ENCODE measurements at regions not wholly inside any gene's neighbourhood (a gene's known extent, or its start where the extent isn't known, plus 50 kb on each side); places are given as distances from the start of the nearest gene placed in this dataset.

- no peak for TF ChIP-seq ZBTB11 (CRISPR knock-in tag; IDR thresholded peaks at IDR 0.05)
- TF ChIP-seq MTF1 (CRISPR knock-in tag; IDR thresholded peaks at IDR 0.05; ENCODE audit: borderline replicate concordance) = no peak
- no peak for TF ChIP-seq ESRRB (CRISPR knock-in tag; IDR thresholded peaks at IDR 0.05; ENCODE audit: borderline replicate concordance)
- no peak for TF ChIP-seq L3MBTL2 (IDR thresholded peaks at IDR 0.05)
Measured at GRCh38 chr9:135330307-135330631, 149.3 kb upstream of the PPP1R26 start (continued).

GRCh38 chr9:135330685-135331590 lies 148.6 kb upstream of the PPP1R26 start:
- ChIA-PET POLR2A (no interaction called here), CTCF (ENCODE audit: low intra/inter-chr PET ratio) (no interaction called here)
- no peaks in the 10 kb centered on the region for H3K4me1 ChIP-seq (replicated peaks in 1 of 2; ENCODE audit: control insufficient read depth in 2 of 2, insufficient read depth in 2 of 2, low read length in 2 of 2)
- H3K9me1 ChIP-seq (ENCODE audit: control insufficient read depth, insufficient read depth, low read length) = no peaks in the 10 kb centered on the region
- H3K27ac ChIP-seq (ENCODE audit: extremely low read depth, low read depth, low read length) = no peak overlapping the region
- in situ Hi-C loops (cut with MboI) = no loop called here
- intact Hi-C loops (cut with micrococcal nuclease) = no loop called here
- H3K9ac ChIP-seq (ENCODE audit: insufficient read depth in 1 of 2, low read depth in 2 of 2, low read length in 2 of 2) = no peak overlapping the region
- H3K4me3 ChIP-seq = no peak overlapping the region
- DNase-seq (ENCODE audit: extremely low read depth in 1 of 4, low spot score in 3 of 4) (no peak), FAIRE-seq (no peak), ATAC-seq (no peak)
- H3K9me3 ChIP-seq (replicated peaks; ENCODE audit: control insufficient read depth, insufficient read depth, low read depth, low read length) = no peaks in the 10 kb centered on the region
- H3K4me2 ChIP-seq (ENCODE audit: insufficient read depth, low read length) = no peak overlapping the region
- under 1% methylated on average over 13 of the region's 14 CpGs for WGBS (ENCODE audit: insufficient coverage, low coverage, missing lambda C conversion rate)
- no peak for TF ChIP-seq YBX1 (IDR thresholded peaks at IDR 0.05)
- peak in 1 of 2 experiments; percentile 64; a peak in 1 of 4 replicates for TF ChIP-seq KDM1A (IDR thresholded peaks at IDR 0.05)
- no peaks in the 10 kb centered on the region for H3K36me3 ChIP-seq (ENCODE audit: control insufficient read depth, insufficient read depth, low read length)
- no TSS peak for BruUV-seq (replicated peaks)
- H4K20me1 ChIP-seq (replicated peaks; ENCODE audit: control insufficient read depth, insufficient read depth, low read length) = no peaks in the 10 kb centered on the region
- no peaks in the 10 kb centered on the region for H3K79me2 ChIP-seq (ENCODE audit: control insufficient read depth, insufficient read depth, low read length)
- no peak overlapping the region for H2AFZ ChIP-seq (ENCODE audit: low read depth, low read length)
- H3K27me3 ChIP-seq (ENCODE audit: control insufficient read depth in 2 of 2, insufficient read depth in 2 of 2, low read length in 2 of 2) = peaks cover 2 to 19% of the 10 kb centered on the region in 2 experiments; a peak in 3 of 5 replicates

All from K562 (cell line).